Spleen (tissue), 7 donors: ENCODE measurements at regions not wholly inside any gene's neighbourhood (a gene's known extent, or its start where the extent isn't known, plus 50 kb on each side); places are given as distances from the start of the nearest gene placed in this dataset.

Experiments used
- CTCF ChIP-seq, 11 experiments: fragments of 200-600 bp in 7 of 11; fragments of 450-650 bp in 4 of 11; sonication (generic) in 4 of 11; IDR thresholded peaks in 8 of 11; conservative IDR thresholded peaks in 3 of 11; 1 replicate in 7 of 11; 2 replicates in 4 of 11; pipeline versions ENCODE4 v1.4.0 to v1.8.0; 2016 to 2021; ENCODE audit warnings: antibody characterized with exemption in 11 of 11, inconsistent platforms in 4 of 11, mild to moderate bottlenecking in 1 of 11
- POLR2A ChIP-seq, 3 donors: fragments of 450-650 bp; IDR thresholded peaks; one replicate each; pipeline ENCODE4 v1.5.1; 2017; ENCODE audit warnings: antibody characterized with exemption in 3 of 3, mild to moderate bottlenecking in 1 of 3
- POLR2AphosphoS5 ChIP-seq, 3 donors: sonication (generic); formaldehyde crosslinking; IDR thresholded peaks; one replicate each; pipeline ENCODE4 v1.5.1; 2017; ENCODE audit warnings: antibody characterized with exemption in 3 of 3
- donor health status: DM: no; HTN: no; CAD: no; lungs with moderate emphysema.
- donor health status: DM: no; HTN: no; CAD: no.
- donor health status: DM: no; HTN: no; CAD: no.

DNA sequence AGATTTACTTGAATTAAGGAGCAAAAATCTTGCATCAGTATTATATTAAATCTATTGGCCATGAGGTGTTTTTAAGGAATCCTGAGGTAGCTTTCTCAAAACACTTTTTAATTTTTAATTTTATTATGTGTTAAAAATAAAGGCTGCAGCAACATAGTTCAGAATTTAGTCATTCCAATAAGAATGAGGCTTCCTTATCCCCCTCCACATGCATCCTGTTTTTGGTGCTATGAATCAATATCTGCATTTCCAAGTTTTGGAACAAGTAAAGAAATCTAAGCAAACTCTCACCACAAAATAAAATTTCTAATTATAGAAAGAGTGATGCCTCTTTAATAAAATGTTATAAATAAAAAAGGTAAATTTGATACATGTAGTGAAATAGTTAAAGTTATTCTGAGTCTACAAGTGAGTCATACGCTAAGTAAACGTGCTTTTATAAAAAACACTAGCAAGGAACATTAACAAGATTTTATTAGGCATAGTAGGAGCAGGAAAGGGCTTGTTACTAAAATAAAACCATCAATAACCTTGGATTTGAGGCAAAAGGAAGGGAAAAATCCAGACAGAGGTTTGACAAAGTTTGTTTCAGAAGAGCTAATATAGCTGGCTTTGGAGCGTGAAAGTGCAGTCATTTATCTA, 1218.0 kb downstream of the NSUN3 start:
- TF ChIP-seq CTCF (IDR thresholded peaks at IDR 0.05 in 8 of 11, conservative IDR thresholded peaks at IDR 0.05 in 3 of 11) = no peak
- no peak for TF ChIP-seq POLR2A (IDR thresholded peaks at IDR 0.05)
- TF ChIP-seq POLR2AphosphoS5 (IDR thresholded peaks at IDR 0.05) = no peak
